Muscle layer of duodenum (tissue), 2 donors: ENCODE measurements at regions not wholly inside any gene's neighbourhood (a gene's known extent, or its start where the extent isn't known, plus 50 kb on each side); places are given as distances from the start of the nearest gene placed in this dataset.

Source experiments
- H3K27ac ChIP-seq: one replicate; pipeline ENCODE4 v1.7.0; 2013; ENCODE audit warnings: mild to moderate bottlenecking, low read length
- H3K27me3 ChIP-seq: one replicate; pipeline ENCODE4 v1.7.0; 2013; ENCODE audit warnings: low read depth, mild to moderate bottlenecking, control low read depth, low read length
- H3K36me3 ChIP-seq, 2 donors: one replicate each; pipeline ENCODE4 v1.7.0; 2013; ENCODE audit warnings: low read length in 2 of 2, control low read depth in 1 of 2, mild to moderate bottlenecking in 1 of 2; ENCODE audit not compliant: insufficient read depth in 2 of 2, control insufficient read depth in 1 of 2
- H3K4me1 ChIP-seq, 2 donors: one replicate each; pipeline ENCODE4 v1.7.0; 2013; ENCODE audit warnings: low read length in 2 of 2, mild to moderate bottlenecking in 2 of 2, control low read depth in 1 of 2, moderate library complexity in 1 of 2; ENCODE audit not compliant: insufficient read depth in 2 of 2, control insufficient read depth in 1 of 2
- H3K4me3 ChIP-seq, 2 donors: one replicate each; pipeline ENCODE4 v1.7.0; 2013; ENCODE audit warnings: low read length in 2 of 2, low read depth in 1 of 2, mild to moderate bottlenecking in 1 of 2
- H3K9me3 ChIP-seq, 2 donors: one replicate each; pipeline ENCODE4 v1.7.0; 2013; ENCODE audit warnings: low read length in 2 of 2, control low read depth in 1 of 2, mild to moderate bottlenecking in 1 of 2; ENCODE audit not compliant: control insufficient read depth in 1 of 2
- donor health status: healthy.

- no peak overlapping the region for H3K27ac ChIP-seq
- no peaks in the 10 kb centered on the region for H3K4me1 ChIP-seq
- no peaks in the 10 kb centered on the region for H3K36me3 ChIP-seq
- H3K4me3 ChIP-seq: no peak overlapping the region
- no peaks in the 10 kb centered on the region for H3K27me3 ChIP-seq
- no peaks in the 10 kb centered on the region for H3K9me3 ChIP-seq
Observed at GRCh38 chr20:60080401-60080800, 122.2 kb downstream of the CDH26 start.

DNA sequence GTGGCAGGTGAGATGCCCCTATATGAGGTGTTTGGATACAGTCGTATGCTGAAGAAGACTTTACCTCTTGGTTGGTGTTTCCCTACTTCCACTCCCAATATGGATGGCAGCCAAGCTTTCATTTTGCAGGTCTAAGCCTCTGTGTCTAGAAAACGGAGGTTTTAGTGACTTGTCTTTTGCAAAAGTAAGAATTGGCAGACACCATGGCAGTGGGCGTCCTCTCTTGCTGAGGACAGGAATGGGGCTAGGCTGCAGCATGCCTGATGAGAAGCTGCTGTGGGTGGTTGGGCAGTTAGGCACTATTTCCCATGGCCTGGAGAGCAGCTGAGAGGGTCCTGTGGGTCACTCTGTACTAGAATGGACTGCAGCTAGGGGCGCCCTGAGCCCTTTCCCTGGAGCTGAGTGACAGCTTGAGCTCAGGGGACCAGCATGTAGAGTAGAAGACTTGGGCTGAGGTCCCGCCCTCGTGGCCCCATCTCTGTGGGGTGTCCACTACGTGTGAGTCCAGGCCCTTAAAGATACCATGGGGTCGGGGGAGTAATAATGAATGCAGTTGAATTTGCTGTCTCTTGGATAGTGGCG lies 127.4 kb downstream of the CDH26 start:
- no peaks in the 10 kb centered on the region for H3K36me3 ChIP-seq
- H3K4me3 ChIP-seq: no peak overlapping the region
- H3K9me3 ChIP-seq: no peaks in the 10 kb centered on the region
- no peaks in the 10 kb centered on the region for H3K27me3 ChIP-seq
- H3K27ac ChIP-seq: no peak overlapping the region
- no peaks in the 10 kb centered on the region for H3K4me1 ChIP-seq

- Histone ChIP-seq H3K4me1 (no peaks in the 10 kb centered on the region), H3K36me3 (no peaks in the 10 kb centered on the region), H3K27me3 (no peaks in the 10 kb centered on the region), H3K27ac (no peak overlapping the region), H3K9me3 (no peaks in the 10 kb centered on the region), H3K4me3 (peak overlapping the region in 1 of 2 donors; percentile 37)
Observed at GRCh38 chr20:60086821-60087562, 128.8 kb downstream of the CDH26 start.

DNA sequence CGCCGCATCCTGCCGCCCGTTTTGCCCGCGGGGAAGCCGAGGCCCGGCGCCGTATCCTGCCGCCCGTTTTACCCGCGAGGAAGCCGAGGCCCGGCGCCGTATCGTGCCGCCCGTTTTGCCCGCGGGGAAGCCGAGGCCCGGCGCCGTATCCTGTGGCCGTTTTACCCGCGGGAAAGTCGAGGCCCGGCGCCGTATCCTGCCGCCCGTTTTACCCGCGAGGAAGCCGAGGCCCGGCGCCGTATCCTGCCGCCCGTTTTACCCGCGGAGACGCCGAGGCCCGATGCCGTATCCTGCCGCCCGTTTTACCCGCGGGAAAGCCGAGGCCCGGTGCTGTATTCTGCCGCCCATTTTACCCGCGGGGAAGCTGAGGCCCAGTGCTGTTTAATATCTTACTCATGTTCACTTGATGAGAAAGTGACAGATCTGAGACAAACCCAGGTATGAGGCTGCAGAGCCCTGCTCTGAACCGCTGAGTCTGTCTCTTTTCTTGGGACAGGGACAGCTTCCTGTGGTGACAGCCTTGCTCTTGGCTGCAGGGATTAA lies 129.4 kb downstream of the CDH26 start:
- Histone ChIP-seq H3K27me3 (no peaks in the 10 kb centered on the region), H3K4me1 (no peaks in the 10 kb centered on the region), H3K4me3 (peak overlapping the region in 1 of 2 donors; percentile 37)

DNA sequence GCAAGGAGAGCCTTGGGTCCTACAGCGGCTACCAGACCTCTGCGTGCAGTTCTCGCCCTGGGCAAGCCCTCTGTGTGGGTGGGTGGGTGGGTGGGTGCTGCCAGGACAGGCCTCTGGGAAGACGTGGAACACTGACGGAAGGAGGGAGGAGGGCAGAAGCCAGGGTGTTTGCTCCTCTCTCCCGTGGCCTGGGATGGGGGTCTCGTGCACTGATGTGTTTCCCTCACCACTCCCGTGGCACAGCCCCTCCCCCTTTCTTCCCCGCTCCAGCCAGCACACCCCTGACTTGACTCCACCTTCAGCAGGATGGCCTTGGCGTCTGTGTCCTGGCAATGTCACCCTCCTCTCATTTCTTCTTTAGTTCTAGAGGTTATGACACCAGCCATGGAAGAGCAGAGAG lies 130.0 kb downstream of the CDH26 start:
- H3K27me3 ChIP-seq: no peaks in the 10 kb centered on the region
- H3K27ac ChIP-seq: no peak overlapping the region
- no peak overlapping the region for H3K4me3 ChIP-seq
- peaks cover 1 to 4% of the 10 kb centered on the region in 2 donors for H3K9me3 ChIP-seq
- H3K36me3 ChIP-seq: no peaks in the 10 kb centered on the region
- no peaks in the 10 kb centered on the region for H3K4me1 ChIP-seq

More for the DNA sequence above, 129.4 kb downstream of the CDH26 start:
- Histone ChIP-seq H3K36me3 (no peaks in the 10 kb centered on the region), H3K9me3 (peaks cover 0 to 3% of the 10 kb centered on the region in 2 donors), H3K27ac (no peak overlapping the region)

DNA sequence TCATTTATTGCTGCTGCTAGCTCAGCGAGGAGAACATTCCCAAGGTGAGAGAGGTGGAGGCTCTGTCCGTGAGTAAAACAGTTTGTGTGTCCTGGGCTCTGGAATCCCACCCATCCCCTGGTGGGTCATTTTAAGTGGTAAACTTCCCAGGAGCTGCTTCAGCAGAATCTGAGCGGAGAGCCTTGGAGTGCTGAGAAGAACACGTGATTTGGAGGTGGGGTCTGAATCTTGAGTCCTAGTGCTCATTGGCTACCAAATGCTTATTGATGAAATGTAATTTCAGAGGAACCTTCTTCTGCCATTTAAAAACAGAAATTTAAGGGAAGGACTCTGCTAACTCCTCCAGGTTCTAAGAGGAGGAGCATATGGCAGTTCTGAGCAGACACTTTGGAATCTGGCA lies 132.4 kb downstream of the CDH26 start:
- Histone ChIP-seq H3K27me3 (no peaks in the 10 kb centered on the region), H3K27ac (no peak overlapping the region), H3K9me3 (peaks cover 3 to 4% of the 10 kb centered on the region in 2 donors), H3K4me1 (no peaks in the 10 kb centered on the region), H3K36me3 (no peaks in the 10 kb centered on the region), H3K4me3 (no peak overlapping the region)

- no peak overlapping the region for H3K27ac ChIP-seq
- no peak overlapping the region for H3K4me3 ChIP-seq
- H3K9me3 ChIP-seq: peaks cover 3 to 4% of the 10 kb centered on the region in 2 donors
- H3K27me3 ChIP-seq: no peaks in the 10 kb centered on the region
- H3K4me1 ChIP-seq: no peaks in the 10 kb centered on the region
- H3K36me3 ChIP-seq: no peaks in the 10 kb centered on the region
Observed at GRCh38 chr20:60091305-60091704, 133.1 kb downstream of the CDH26 start.

- no peak overlapping the region for H3K27ac ChIP-seq
- H3K36me3 ChIP-seq: no peaks in the 10 kb centered on the region
- H3K4me3 ChIP-seq: no peak overlapping the region
- peaks cover 3 to 4% of the 10 kb centered on the region in 2 donors for H3K9me3 ChIP-seq
- no peaks in the 10 kb centered on the region for H3K27me3 ChIP-seq
- H3K4me1 ChIP-seq: no peaks in the 10 kb centered on the region
Observed at GRCh38 chr20:60091861-60092260, 133.6 kb downstream of the CDH26 start.

DNA sequence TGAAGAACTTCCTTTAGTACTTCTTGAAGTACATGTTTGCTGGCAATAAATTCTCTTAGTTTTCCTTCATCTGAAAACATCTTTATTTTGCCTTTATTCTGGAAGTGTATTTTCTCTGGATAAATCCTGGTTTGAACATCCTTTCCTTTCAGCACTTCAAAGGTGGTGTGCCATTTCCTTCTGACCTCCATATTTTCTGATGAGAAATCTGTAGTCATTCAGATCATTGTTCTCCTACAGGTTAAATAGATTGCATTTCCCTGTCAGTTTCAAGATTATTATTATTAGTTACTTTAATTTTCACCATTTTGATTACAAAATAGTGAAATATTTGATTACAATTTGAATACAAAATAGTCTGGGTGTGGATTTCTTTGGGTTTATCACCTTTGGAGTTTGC lies 134.5 kb downstream of the CDH26 start:
- Histone ChIP-seq H3K9me3 (peaks cover 3 to 4% of the 10 kb centered on the region in 2 donors), H3K4me3 (no peak overlapping the region), H3K27ac (no peak overlapping the region), H3K27me3 (no peaks in the 10 kb centered on the region), H3K36me3 (no peaks in the 10 kb centered on the region), H3K4me1 (no peaks in the 10 kb centered on the region)

- no peak overlapping the region for H3K4me3 ChIP-seq
- no peaks in the 10 kb centered on the region for H3K27me3 ChIP-seq
- H3K36me3 ChIP-seq: no peaks in the 10 kb centered on the region
- H3K27ac ChIP-seq: no peak overlapping the region
- H3K4me1 ChIP-seq: no peaks in the 10 kb centered on the region
- H3K9me3 ChIP-seq: peaks cover 4 to 8% of the 10 kb centered on the region in 2 donors
Observed at GRCh38 chr20:60095456-60095855, 137.2 kb downstream of the CDH26 start.

DNA sequence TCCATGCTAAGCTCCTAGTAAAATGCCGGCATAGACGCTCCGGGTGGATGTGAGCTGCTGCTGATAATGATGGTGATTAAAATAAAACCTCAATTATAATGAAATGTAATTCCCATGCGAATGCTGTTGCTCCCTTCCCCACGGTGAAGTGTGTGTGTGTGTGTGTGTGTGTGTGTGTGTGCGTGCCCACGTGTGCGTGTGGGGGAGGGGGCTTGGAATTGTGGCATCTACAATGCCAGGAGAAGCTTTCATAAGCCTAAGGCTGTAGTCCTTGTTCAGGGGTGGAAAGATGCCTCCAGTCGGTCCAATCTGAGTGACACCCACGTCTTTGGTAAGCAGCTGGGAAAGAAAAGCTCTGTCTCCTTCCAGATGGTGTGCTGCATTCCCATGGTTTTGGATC lies 137.9 kb downstream of the CDH26 start:
- Histone ChIP-seq H3K27me3 (no peaks in the 10 kb centered on the region), H3K36me3 (no peaks in the 10 kb centered on the region)

More for the DNA sequence above, 137.9 kb downstream of the CDH26 start:
- Histone ChIP-seq H3K4me1 (no peaks in the 10 kb centered on the region), H3K27ac (no peak overlapping the region), H3K4me3 (no peak overlapping the region), H3K9me3 (peaks cover 4 to 8% of the 10 kb centered on the region in 2 donors)
